Left ventricle myocardium superior (tissue), 1 donor: ENCODE measurements at regions not wholly inside any gene's neighbourhood (a gene's known extent, or its start where the extent isn't known, plus 50 kb on each side); places are given as distances from the start of the nearest gene placed in this dataset.
A peak's percentile ranks its signal among the peaks of the same experiment; 100 is the strongest.
"Not testable (repeated sequence)": the region's sequence is repeated elsewhere in the genome, so short reads cannot be mapped to it uniquely, and the experiment has no call there.

Source experiments
- ATAC-seq: fragments of 200-7000 bp; cut with Tn5 transposase; one replicate; pipeline ENCODE4 v1.9.1; 2020; ENCODE audit warnings: mild to moderate bottlenecking, moderate library complexity
- DNase-seq: peaks from one replicate; pipeline ENCODE4 v3.0.0-alpha.2; 2020
- intact Hi-C: fragments of 100-400 bp; cut with micrococcal nuclease; formaldehyde crosslinking; loops from one replicate; pipeline ENCODE4 v1.11.0; 2022
- donor health status: DM: no; HTN: yes; CAD: no; lungs with severe emphysema.

DNA sequence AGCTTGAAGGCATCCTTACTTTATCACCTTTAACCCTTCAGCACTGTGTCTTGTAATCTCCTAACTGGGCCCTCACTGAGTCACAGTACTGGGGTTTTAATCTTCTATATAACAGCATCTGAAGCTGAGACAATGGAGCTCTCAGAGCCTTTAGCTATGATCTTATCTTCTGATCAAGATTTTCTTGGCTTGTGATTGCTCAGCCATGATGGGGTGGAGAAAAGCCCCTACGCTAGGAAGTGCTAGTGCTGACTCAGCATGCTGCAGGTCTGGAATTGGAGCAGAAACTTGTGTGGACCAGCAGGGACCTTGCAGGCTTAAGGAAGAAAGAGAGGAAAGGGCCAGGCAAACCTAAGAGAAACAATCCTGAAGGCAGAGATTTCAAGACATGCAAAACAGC is 71.7 kb upstream of the EED start:
- intact Hi-C loops, result no loop called here
- ATAC-seq, result no peak
- no peak for DNase-seq

DNA sequence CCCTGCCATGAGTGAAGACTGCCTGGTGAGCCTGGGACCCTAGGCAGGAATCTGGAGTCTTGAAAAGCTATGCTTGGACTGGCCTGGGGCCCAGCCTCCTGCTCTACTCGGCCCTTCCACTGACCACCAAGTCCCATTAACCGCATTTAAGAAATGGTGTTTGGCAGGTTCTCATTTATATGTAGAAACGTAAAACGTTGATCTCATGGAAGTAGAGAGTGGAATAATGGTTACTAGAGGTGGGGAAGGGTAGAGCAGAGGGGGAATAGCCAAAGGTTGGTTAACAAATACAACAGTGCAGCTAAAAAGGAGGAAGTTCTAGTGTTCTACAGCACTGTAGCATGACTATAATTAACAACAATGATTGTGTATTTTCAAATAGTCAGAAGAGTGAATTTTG is 72.9 kb upstream of the EED start:
- intact Hi-C loops, result no loop called here

GRCh38 chr11:86167499-86168164 is 76.9 kb upstream of the EED start:
- intact Hi-C loops, result no loop called here
- DNase-seq (no peak), ATAC-seq (peak; percentile 57)

More for the DNA sequence above, 72.9 kb upstream of the EED start:
- ATAC-seq, result no peak
- no peak for DNase-seq

GRCh38 chr11:86166287-86166686 is 78.3 kb upstream of the EED start:
- intact Hi-C loops, ATAC-seq, DNase-seq: not testable (repeated sequence)

- no peak for ATAC-seq
- intact Hi-C loops, result no loop called here
- DNase-seq, result no peak
Observed at GRCh38 chr11:86164106-86164505, 80.4 kb upstream of the EED start.

GRCh38 chr11:86163221-86163876 is 81.2 kb upstream of the EED start:
- peak; percentile 57 for ATAC-seq
- intact Hi-C loops, DNase-seq: not testable (repeated sequence)

GRCh38 chr11:86162239-86162638 is 82.3 kb upstream of the EED start:
- DNase-seq (peak; percentile 46), ATAC-seq (peak; percentile 82)
- intact Hi-C loops, result no loop called here

DNA sequence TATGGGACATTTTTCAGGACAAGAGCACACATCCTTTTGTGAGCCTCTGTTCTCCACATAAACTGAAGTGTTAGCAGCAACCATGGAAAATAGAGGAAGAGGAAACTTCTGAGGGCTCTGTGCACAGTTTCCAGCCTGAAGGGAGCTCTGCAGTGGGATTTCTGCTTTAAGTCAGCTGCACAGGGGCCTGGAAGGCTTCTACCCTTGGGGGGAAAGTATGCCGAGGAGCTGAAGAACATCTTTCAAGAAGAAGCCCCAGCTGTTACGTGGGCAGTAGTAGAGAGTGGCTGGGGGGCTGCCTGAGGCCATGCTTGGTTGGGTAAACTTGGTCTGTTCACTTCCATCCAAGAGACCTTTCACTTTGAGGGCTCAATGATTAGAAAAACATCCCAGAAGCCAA is 82.7 kb upstream of the EED start:
- intact Hi-C loops, result no loop called here
- DNase-seq (no peak), ATAC-seq (peak; percentile 43)

DNA sequence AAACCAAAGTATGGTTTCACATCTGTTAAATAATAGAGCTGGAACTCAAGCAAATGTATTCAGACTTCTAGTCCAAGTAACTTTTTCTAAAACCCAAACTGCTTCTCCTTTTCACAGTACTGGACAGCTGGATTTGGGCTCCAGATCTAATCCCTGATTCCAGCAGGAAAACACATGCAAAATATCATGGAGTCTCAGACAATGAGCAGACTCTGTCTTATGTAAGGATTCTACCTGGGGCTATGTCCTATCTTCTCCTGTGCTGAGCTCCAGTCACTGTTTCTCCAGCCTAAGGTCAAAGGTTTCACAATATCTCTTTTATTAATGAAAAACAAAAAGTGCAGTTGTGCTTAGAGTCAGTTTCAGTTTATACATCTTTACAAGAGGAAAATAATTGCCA is 83.2 kb upstream of the EED start:
- no peak for ATAC-seq
- DNase-seq, result no peak
- intact Hi-C loops, result no loop called here

DNA sequence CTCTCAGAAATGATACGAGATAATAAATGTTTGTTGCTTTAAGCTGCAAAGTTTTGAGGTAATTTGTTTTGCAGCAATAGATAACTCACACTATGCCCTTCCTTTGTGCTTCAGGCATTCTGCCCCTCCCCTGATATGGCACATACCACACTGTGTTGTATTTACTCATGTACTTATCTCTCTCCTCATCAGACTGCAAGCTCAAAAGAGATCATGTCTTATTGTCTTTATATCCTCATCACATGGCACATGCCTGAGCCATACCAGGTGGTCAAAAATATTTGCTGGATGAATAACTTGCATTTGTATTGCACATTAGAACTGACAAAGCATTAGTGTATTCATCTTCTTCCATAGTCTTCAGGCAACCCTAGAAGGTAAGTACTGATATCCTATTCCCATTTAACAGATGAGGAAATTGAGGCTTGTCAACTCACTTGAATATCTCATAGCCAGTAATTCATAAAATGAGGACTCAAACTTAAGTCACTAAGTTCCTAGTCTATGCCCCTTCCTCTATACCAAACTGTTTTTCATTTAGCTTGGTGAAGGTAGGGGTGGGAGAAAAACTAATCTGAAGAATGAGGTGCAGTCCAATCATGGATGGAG is 83.9 kb upstream of the EED start:
- ATAC-seq (no peak), DNase-seq (no peak)
- intact Hi-C loops, result no loop called here

DNA sequence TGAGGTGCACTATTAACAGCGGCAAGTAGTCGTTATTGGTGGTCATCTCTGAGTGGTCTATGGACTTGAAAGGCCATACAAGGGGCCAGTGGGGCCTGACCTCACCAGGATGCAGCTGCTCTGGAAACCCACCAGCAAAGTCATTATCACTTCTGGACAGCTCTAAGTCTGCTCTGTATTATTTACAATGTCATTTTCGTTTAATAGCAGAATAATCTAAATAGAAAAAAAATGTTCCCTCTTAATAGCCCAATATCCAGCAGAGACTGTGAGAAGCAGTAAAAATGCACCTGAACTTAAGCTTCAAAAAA is 85.0 kb upstream of the EED start:
- ATAC-seq (no peak), DNase-seq (no peak)
- intact Hi-C loops, result no loop called here

GRCh38 chr11:86158704-86159580 is 85.6 kb upstream of the EED start:
- no peak for ATAC-seq
- no peak for DNase-seq
- intact Hi-C loops, result no loop called here

- ATAC-seq (no peak), DNase-seq (no peak)
- intact Hi-C loops, result no loop called here
Observed at GRCh38 chr11:86157797-86158378, 86.7 kb upstream of the EED start.

DNA sequence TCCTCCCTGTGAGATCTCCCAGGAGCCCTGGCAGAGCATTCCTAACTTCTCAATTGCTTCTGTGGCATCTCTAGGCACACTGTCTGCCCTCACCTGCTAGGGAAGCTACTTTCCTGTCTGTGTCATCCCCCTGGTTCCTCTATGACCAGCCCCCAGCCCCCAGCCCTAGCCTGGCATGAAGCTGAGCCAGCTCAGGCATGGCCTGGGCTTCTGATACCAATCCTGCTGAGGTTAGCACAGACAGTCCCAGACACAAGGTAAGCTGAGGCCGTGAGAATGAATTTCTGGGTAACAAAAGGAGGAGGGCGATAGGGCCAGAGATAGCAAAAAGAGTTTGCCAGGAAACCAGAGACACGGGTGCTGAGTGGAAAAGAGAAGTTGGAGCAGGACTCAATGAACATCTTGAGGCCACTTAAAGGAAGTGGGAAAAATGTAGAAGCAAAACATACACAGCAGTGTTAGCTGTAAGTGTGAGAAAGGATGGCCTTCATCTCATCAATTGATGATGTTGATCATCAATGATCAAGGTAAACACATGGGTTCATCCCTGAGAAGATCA is 87.6 kb upstream of the PICALM start:
- ATAC-seq (no peak), DNase-seq (no peak)
- intact Hi-C loops, result no loop called here

- DNase-seq, result no peak
- no peak for ATAC-seq
- intact Hi-C loops, result no loop called here
Observed at GRCh38 chr11:86155200-86155844, 86.4 kb upstream of the PICALM start.

DNA sequence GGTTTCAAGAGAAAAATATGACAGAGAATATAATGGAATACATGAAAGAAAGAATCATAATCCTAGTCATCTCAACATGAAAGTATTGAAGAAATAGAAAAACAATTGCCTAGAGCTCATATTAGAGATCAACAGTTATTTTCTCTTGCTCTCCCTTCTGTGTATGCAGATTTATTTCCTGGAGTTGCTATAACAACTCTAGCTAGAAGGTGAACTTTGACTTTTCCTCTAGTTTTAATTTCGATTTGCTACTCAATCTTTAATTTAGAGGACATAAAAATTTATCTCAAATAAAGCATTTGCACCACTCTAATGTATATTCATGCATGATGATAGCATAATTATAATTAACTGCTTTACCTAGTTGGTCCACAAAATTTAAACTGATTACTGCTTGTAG is 84.6 kb upstream of the PICALM start:
- ATAC-seq, result no peak
- DNase-seq, result no peak
- intact Hi-C loops, result no loop called here

DNA sequence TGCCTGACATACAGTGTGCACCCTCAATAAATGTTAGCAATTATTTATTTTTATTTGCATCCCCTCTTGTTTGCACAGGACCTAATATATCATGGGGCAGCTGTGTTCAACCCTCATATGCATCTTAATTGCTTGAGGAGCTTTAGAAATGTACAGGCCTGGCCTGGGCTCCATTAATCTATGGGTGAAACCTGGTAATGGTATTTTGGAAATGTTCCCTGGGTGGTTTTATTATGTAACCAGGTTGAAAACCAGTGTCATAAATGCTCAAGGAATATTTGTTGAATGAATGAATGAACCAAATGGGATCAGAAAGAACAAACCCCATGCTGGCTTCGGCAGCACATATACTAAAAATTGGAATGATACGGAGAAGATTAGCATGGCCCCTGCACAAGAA is 84.0 kb upstream of the PICALM start:
- ATAC-seq (no peak), DNase-seq (no peak)
- intact Hi-C loops, result no loop called here

DNA sequence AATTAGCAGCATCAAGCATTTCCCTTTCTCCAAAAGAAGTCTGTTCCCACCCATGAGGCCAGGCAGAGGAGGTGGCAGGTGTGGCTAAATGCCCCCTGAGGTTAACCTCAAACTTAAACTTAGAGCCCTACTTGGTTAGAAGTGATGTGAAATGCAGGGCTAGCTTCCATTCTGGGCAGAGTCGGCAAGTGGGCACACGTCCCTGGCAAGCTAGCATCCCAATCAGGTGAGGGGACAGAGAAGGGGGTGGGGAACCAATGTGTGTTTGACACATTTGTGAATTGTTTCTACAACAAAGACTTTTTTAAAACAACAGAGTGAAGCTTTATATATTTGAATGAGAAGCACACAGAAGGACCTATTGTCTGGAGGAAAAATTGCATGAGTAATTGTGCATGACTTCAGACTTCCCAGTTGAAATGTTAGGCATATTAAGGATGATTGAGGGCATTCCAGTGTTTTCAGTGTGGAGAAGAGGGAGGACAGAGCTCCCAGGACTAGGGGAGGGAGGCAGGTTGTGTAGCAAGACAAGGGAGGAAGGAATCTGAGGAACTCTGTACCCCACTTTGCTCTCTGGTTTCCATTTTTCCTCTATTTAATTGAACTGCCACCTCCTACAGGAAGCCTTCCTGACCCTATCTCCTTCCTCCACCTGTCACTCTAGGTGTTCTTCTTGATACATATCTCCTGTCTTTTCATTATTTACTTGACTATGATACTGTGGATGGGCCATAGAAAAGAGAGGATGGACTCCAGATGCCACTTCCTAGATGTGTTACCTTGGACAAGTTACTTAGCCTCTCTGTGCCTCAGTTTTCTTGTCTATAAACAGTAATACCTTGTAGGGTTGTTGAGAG is 83.3 kb upstream of the PICALM start:
- ATAC-seq, result no peak
- intact Hi-C loops, result no loop called here
- DNase-seq, result no peak
